ENCODE measurements at regions not wholly inside any gene's neighbourhood (a gene's known extent, or its start where the extent isn't known, plus 50 kb on each side); places are given as distances from the start of the nearest gene placed in this dataset.

GRCh38 chr22:25406510-25407210, 157.8 kb upstream of the GRK3 start:
- TF ChIP-seq POLR2A (IDR thresholded peaks at IDR 0.05; ENCODE audit: low read depth, low read length) (no peak), EZH2 (IDR thresholded peaks at IDR 0.05; ENCODE audit: borderline replicate concordance, low read depth, low read length, severe bottlenecking) (no peak), CTCF (IDR thresholded peaks at IDR 0.05; ENCODE audit: extremely low read depth in 1 of 2, insufficient read depth in 1 of 2, low read depth in 1 of 2, low read length in 2 of 2) (no peak), POLR2AphosphoS5 (IDR thresholded peaks at IDR 0.05; ENCODE audit: insufficient read depth, low read depth, low read length) (no peak), MAX (IDR thresholded peaks at IDR 0.05; ENCODE audit: insufficient read depth, insufficient read length) (no peak), FOS (IDR thresholded peaks at IDR 0.05; ENCODE audit: borderline replicate concordance, insufficient read depth, low read length) (no peak), GATA2 (IDR thresholded peaks at IDR 0.05; ENCODE audit: insufficient read depth, insufficient read length, low read depth, low read length) (no peak)
